ENCODE measurements at regions not wholly inside any gene's neighbourhood (a gene's known extent, or its start where the extent isn't known, plus 50 kb on each side); places are given as distances from the start of the nearest gene placed in this dataset.

DNA sequence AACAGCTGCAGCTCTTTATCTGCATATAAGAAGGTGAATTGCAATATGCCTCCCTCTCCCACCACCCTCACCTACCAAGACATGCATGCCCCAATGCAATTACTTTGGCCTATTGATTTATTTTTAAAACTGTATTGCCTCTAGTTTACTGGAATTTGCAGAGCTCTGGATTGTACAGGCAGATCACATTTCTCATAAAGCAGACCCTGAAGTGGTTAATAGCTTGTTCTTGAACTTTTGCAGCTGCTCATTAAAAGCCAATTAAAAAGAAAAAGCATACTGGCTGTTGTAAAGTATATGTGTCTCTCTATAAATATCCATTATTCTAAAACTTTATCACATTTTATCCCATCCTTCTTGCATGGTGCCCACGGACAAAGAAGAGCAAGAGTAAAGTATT, 221.5 kb upstream of the TOPAZ1 start:
- H3K27me3 ChIP-seq (ENCODE audit: control insufficient read depth, insufficient read depth, low read length, poor library complexity, severe bottlenecking): peaks cover 63% of the 10 kb centered on the region
- peaks cover 36% of the 10 kb centered on the region for H3K27me3 Mint-ChIP-seq (ENCODE audit: insufficient read depth)

DNA sequence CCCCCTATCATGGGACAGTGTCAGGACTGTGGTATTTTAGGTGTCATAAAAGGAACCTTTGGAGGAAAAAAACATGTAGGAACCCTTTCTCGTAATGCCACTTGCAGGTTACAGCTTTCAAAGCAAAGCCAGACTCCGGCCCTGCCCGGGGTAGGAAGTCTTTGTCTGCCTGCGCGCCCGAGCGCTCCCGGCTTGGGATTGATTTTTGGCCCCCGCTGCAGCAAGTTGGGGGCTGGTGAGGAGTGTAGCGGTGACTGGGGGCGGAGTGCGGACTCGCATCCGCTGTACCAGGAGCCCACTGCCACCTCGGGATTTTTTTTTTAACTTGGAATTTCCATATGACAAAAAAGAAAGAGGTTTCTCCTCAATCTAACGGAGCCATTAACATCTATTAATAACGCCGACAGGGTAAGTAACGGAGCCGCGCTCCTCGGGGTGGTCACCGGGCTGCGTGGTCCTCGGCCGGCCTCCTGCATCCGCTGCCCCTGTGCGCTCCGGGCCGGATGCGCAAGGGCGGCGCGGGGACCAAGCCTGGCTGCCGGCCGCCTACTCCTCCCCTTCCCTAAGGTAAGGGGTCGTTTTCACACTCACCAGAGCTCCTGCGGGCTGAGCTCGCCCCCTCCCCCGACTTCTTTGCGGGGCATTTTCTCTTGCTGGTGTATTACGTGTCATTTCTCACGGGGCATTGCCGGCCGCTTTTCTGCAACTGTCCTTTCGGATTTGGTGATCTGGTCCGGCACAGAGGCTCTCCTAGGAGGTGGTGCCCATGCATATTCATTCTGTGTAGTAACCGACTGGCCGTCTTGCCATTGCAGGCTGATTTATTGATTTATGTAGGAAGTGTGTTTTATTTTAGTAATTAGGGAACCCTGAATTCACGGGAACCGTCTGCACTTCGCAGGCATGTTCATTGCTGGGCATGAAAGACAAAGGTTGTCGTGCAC, 219.8 kb upstream of the TOPAZ1 start:
- Mint-ChIP-seq H3K4me3 (peak overlapping the region; percentile 45), H3K27ac (no peak overlapping the region), H3K27me3 (ENCODE audit: insufficient read depth) (peaks cover 36% of the 10 kb centered on the region), H3K36me3 (ENCODE audit: low read depth) (no peaks in the 10 kb centered on the region), H3K9me3 (no peaks in the 10 kb centered on the region), H3K4me1 (peaks cover 11% of the 10 kb centered on the region)
- WGBS, 2 experiments (ENCODE audit: insufficient coverage in 1 of 2, insufficient read length in 1 of 2): 6 to 7% methylated on average over 28 to 53 of the region's 53 CpGs
- TF ChIP-seq, protein P1, sequence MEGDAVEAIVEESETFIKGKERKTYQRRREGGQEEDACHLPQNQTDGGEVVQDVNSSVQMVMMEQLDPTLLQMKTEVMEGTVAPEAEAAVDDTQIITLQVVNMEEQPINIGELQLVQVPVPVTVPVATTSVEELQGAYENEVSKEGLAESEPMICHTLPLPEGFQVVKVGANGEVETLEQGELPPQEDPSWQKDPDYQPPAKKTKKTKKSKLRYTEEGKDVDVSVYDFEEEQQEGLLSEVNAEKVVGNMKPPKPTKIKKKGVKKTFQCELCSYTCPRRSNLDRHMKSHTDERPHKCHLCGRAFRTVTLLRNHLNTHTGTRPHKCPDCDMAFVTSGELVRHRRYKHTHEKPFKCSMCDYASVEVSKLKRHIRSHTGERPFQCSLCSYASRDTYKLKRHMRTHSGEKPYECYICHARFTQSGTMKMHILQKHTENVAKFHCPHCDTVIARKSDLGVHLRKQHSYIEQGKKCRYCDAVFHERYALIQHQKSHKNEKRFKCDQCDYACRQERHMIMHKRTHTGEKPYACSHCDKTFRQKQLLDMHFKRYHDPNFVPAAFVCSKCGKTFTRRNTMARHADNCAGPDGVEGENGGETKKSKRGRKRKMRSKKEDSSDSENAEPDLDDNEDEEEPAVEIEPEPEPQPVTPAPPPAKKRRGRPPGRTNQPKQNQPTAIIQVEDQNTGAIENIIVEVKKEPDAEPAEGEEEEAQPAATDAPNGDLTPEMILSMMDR (conservative IDR thresholded peaks at IDR 0.05): no peak
- Histone ChIP-seq H3K4me3 (ENCODE audit: low read length) (peak overlapping the region; percentile 72), H3K27me3 (ENCODE audit: control insufficient read depth, insufficient read depth, low read length, poor library complexity, severe bottlenecking) (peaks cover 73% of the 10 kb centered on the region), H3K9ac (ENCODE audit: extremely low read depth, low read length, poor library complexity, severe bottlenecking) (no peak overlapping the region), H3K4me1 (ENCODE audit: control insufficient read depth, insufficient read depth, low read length) (peaks cover 3% of the 10 kb centered on the region), H3K27ac (ENCODE audit: low read depth, low read length) (peak overlapping the region; percentile 5), H3K9me3 (ENCODE audit: control insufficient read depth, low read length) (no peaks in the 10 kb centered on the region), H3K36me3 (ENCODE audit: control insufficient read depth, insufficient read depth, low read length) (no peaks in the 10 kb centered on the region)
- DNase-seq: peak; percentile 66

More for the DNA sequence above, 221.5 kb upstream of the TOPAZ1 start:
- Histone ChIP-seq H3K9ac (ENCODE audit: extremely low read depth, low read length, poor library complexity, severe bottlenecking) (no peak overlapping the region), H3K4me1 (ENCODE audit: control insufficient read depth, insufficient read depth, low read length) (peaks cover 3% of the 10 kb centered on the region), H3K36me3 (ENCODE audit: control insufficient read depth, insufficient read depth, low read length) (no peaks in the 10 kb centered on the region), H3K27ac (ENCODE audit: low read depth, low read length) (peak overlapping the region; percentile 74), H3K9me3 (ENCODE audit: control insufficient read depth, low read length) (no peaks in the 10 kb centered on the region), H3K4me3 (ENCODE audit: low read length) (no peak overlapping the region)
- no peaks in the 10 kb centered on the region for H3K9me3 Mint-ChIP-seq
- 77% methylated on average over 1 of the region's 1 CpG; no CpG with 5 or more reads in 1 of the 2 experiments for WGBS, 2 experiments (ENCODE audit: insufficient coverage in 1 of 2, insufficient read length in 1 of 2)
- no peak overlapping the region for H3K4me3 Mint-ChIP-seq
- TF ChIP-seq, protein P1 (conservative IDR thresholded peaks at IDR 0.05): no peak
- H3K36me3 Mint-ChIP-seq (ENCODE audit: low read depth): no peaks in the 10 kb centered on the region
- peaks cover 11% of the 10 kb centered on the region for H3K4me1 Mint-ChIP-seq
- no peak for DNase-seq
- no peak overlapping the region for H3K27ac Mint-ChIP-seq

DNA sequence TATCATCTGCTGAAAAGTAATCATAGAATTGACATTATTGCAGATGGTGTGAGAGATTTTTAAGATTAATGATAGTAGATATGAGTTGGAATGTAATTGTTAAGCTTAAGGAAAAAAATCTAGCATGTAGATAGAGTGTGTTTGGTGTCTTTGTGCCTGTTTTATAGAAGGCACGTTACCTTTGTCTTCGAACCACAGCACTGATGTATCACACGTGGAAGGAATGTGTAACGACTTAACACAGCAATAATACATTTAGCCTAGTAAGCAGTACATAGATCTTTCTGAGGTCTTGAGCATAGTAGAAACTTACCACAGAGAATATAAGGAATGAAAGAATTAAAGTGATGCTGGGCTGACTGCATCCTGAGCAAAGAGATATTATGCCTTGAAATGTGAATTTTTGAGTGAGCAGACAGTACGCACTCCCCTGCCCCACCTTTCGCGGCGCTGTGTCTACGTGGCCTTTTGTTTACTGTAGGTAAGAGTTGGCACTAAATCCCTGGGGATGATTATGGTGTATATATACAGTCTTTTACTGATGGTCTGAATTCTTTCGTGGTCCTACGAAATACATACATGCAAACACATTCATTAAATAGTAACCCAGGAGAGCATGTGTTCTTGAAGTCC, 217.6 kb upstream of the TOPAZ1 start:
- H3K36me3 ChIP-seq (ENCODE audit: control insufficient read depth, insufficient read depth, low read length): no peaks in the 10 kb centered on the region
- H3K4me1 ChIP-seq (ENCODE audit: control insufficient read depth, insufficient read depth, low read length): peaks cover 3% of the 10 kb centered on the region
- H3K4me3 ChIP-seq (ENCODE audit: low read length): no peak overlapping the region
- peaks cover 47% of the 10 kb centered on the region for H3K27me3 Mint-ChIP-seq (ENCODE audit: insufficient read depth)
- H3K27ac Mint-ChIP-seq: no peak overlapping the region
- H3K4me3 Mint-ChIP-seq: no peak overlapping the region
- 94 to 96% methylated on average over 7 to 11 of the region's 11 CpGs for WGBS, 2 experiments (ENCODE audit: insufficient coverage in 1 of 2, insufficient read length in 1 of 2)
- TF ChIP-seq, protein P1 (conservative IDR thresholded peaks at IDR 0.05): no peak
- no peak overlapping the region for H3K9ac ChIP-seq (ENCODE audit: extremely low read depth, low read length, poor library complexity, severe bottlenecking)
- no peaks in the 10 kb centered on the region for H3K9me3 Mint-ChIP-seq
- no peak for DNase-seq
- no peaks in the 10 kb centered on the region for H3K9me3 ChIP-seq (ENCODE audit: control insufficient read depth, low read length)
- no peaks in the 10 kb centered on the region for H3K36me3 Mint-ChIP-seq (ENCODE audit: low read depth)
- no peak overlapping the region for H3K27ac ChIP-seq (ENCODE audit: low read depth, low read length)
- peaks cover 79% of the 10 kb centered on the region for H3K27me3 ChIP-seq (ENCODE audit: control insufficient read depth, insufficient read depth, low read length, poor library complexity, severe bottlenecking)
- peaks cover 11% of the 10 kb centered on the region for H3K4me1 Mint-ChIP-seq
